Spleen (tissue), 11 donors: ENCODE measurements at regions not wholly inside any gene's neighbourhood (a gene's known extent, or its start where the extent isn't known, plus 50 kb on each side); places are given as distances from the start of the nearest gene placed in this dataset.

Experiments
- DNase-seq: peaks from one replicate; pipeline ENCODE4 v3.0.0-alpha.2; 2020
- H3K27ac ChIP-seq, 8 donors: fragments of 200-600 bp; sonication (generic) in 7 of 8; 1 replicate in 4 of 8; 2 replicates in 4 of 8; pipeline versions ENCODE4 v1.5.0 to v1.8.0; 2016 to 2021; ENCODE audit warnings: inconsistent platforms in 4 of 8, mild to moderate bottlenecking in 4 of 8, moderate library complexity in 1 of 8
- H3K27me3 ChIP-seq, 7 donors: fragments of 200-600 bp; sonication (generic) in 6 of 7; replicated peaks in 1 of 7; 1 replicate in 4 of 7; 2 replicates in 3 of 7; pipeline versions ENCODE4 v1.5.0 to v1.8.0; 2016 to 2021; ENCODE audit warnings: inconsistent platforms in 3 of 7, mild to moderate bottlenecking in 1 of 7
- H3K36me3 ChIP-seq, 6 donors: fragments of 200-600 bp; sonication (generic) in 5 of 6; 1 replicate in 4 of 6; 2 replicates in 2 of 6; pipeline versions ENCODE4 v1.5.0 to v1.8.0; 2016 to 2021; ENCODE audit warnings: inconsistent platforms in 2 of 6
- H3K4me1 ChIP-seq, 6 donors: fragments of 200-600 bp; sonication (generic) in 5 of 6; 1 replicate in 3 of 6; 2 replicates in 3 of 6; pipeline versions ENCODE4 v1.5.0 to v1.8.0; 2016 to 2021; ENCODE audit warnings: inconsistent platforms in 3 of 6
- H3K4me3 ChIP-seq, 8 donors: fragments of 200-600 bp; sonication (generic) in 7 of 8; 1 replicate in 4 of 8; 2 replicates in 4 of 8; pipeline versions ENCODE4 v1.5.0 to v1.8.0; 2016 to 2021; ENCODE audit warnings: inconsistent platforms in 4 of 8, mild to moderate bottlenecking in 4 of 8, moderate library complexity in 2 of 8
- H3K9me3 ChIP-seq, 8 donors: fragments of 200-600 bp; sonication (generic) in 7 of 8; 1 replicate in 4 of 8; 2 replicates in 4 of 8; pipeline versions ENCODE4 v1.5.0 to v1.8.0; 2016 to 2021; ENCODE audit warnings: inconsistent platforms in 4 of 8
- POLR2A ChIP-seq, 3 donors: fragments of 450-650 bp; IDR thresholded peaks; one replicate each; pipeline ENCODE4 v1.5.1; 2017; ENCODE audit warnings: antibody characterized with exemption in 3 of 3, mild to moderate bottlenecking in 1 of 3
- POLR2AphosphoS5 ChIP-seq, 3 donors: sonication (generic); formaldehyde crosslinking; IDR thresholded peaks; one replicate each; pipeline ENCODE4 v1.5.1; 2017; ENCODE audit warnings: antibody characterized with exemption in 3 of 3
- WGBS, 5 donors: extraction: QIAGEN DNeasy Blood & Tissue Kit in 3 of 5; methylation state at CpG; one replicate each; pipeline versions ENCODE4 v1.1.5 to v1.1.7; 2013 to 2018; 5-methylcytosine and 5-hydroxymethylcytosine counted together
- intact Hi-C: fragments of 100-400 bp; cut with DNase I; formaldehyde crosslinking; loops from one replicate; pipeline ENCODE4 v1.15.0; 2023; ENCODE audit warnings: low total_unique reads
- TF ChIP-seq, protein P1 (sequence below), 11 experiments: fragments of 200-600 bp in 7 of 11; fragments of 450-650 bp in 4 of 11; sonication (generic) in 4 of 11; IDR thresholded peaks in 8 of 11; conservative IDR thresholded peaks in 3 of 11; 1 replicate in 7 of 11; 2 replicates in 4 of 11; pipeline versions ENCODE4 v1.4.0 to v1.8.0; 2016 to 2021; ENCODE audit warnings: antibody characterized with exemption in 11 of 11, inconsistent platforms in 4 of 11, mild to moderate bottlenecking in 1 of 11
- donor health status: healthy with polysubstance abuse.
- donor health status: DM: no; HTN: no; CAD: no; lungs with moderate emphysema.
- donor health status: DM: no; HTN: no; CAD: no.
- donor health status: Bipolar disorder and iron deficiency.
- donor health status: healthy.
- donor health status: DM: no; HTN: no; CAD: no.
- donor health status: DM: yes; HTN: yes; CAD: no.

DNA sequence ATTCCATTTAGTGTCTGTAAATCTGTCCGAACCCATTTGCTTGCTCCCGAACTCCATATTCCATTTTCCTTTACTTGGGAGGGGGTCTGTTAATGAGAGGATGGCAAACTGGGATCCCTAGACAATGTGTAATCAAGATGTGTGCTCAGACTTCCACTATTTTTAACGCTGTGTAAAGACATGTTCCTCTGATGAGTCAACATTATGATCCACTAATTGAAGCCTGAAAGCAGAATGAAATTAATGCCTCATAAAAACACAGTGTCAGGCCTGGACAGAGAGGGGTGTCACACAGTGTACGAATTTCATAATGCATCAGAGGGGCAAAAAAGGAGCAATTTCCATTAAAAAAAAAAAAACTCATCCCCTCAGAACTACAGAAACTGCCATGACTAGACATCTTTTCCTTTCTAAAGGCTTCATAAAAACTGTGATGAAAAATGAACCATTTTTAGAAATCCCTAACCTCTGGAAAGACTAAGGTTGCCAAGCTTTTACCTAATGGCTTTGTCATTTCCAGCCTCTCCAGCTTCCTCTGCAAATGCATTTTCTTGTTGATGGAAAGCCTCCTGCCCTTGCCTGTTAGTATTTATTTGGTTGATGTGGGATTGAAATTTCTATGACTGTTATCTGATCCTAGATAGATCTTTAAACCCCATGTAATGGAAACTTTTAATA, 209.2 kb upstream of the DCC start:
- H3K27me3 ChIP-seq, result no peaks in the 10 kb centered on the region
- H3K4me3 ChIP-seq, result no peak overlapping the region
- no peak for DNase-seq
- 72 to 87% (median 76%) methylated on average over 4 of the region's 4 CpGs for WGBS, 5 donors
- H3K9me3 ChIP-seq, result peaks cover 0 to 27% (median 6%) of the 10 kb centered on the region in 8 donors
- no peaks in the 10 kb centered on the region for H3K36me3 ChIP-seq
- TF ChIP-seq POLR2A (IDR thresholded peaks at IDR 0.05) (no peak), POLR2AphosphoS5 (IDR thresholded peaks at IDR 0.05) (no peak)
- TF ChIP-seq, protein P1, sequence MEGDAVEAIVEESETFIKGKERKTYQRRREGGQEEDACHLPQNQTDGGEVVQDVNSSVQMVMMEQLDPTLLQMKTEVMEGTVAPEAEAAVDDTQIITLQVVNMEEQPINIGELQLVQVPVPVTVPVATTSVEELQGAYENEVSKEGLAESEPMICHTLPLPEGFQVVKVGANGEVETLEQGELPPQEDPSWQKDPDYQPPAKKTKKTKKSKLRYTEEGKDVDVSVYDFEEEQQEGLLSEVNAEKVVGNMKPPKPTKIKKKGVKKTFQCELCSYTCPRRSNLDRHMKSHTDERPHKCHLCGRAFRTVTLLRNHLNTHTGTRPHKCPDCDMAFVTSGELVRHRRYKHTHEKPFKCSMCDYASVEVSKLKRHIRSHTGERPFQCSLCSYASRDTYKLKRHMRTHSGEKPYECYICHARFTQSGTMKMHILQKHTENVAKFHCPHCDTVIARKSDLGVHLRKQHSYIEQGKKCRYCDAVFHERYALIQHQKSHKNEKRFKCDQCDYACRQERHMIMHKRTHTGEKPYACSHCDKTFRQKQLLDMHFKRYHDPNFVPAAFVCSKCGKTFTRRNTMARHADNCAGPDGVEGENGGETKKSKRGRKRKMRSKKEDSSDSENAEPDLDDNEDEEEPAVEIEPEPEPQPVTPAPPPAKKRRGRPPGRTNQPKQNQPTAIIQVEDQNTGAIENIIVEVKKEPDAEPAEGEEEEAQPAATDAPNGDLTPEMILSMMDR (IDR thresholded peaks at IDR 0.05 in 8 of 11, conservative IDR thresholded peaks at IDR 0.05 in 3 of 11), result no peak
- intact Hi-C loops, result no loop called here
- H3K4me1 ChIP-seq, result no peaks in the 10 kb centered on the region
- no peak overlapping the region for H3K27ac ChIP-seq

DNA sequence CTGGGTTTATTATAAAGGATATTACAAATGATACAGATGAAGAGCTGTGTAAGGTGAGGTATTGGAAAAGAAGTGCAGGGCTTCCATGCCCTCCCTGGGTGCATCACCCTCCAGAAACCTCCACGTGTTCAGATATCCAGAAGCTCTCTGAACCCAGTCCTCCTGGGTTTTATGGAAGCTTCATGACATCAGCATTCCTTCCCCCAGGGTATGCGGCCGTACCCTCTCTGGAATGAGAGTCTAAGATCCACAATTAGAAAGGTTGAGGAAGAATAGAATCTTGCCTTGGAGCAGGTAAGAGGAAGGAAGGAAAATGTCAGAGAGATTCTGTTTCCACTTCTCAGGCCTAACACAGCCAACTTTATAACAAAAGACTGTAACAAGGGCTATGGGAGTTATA, 208.2 kb upstream of the DCC start:
- intact Hi-C loops, result no loop called here
- Histone ChIP-seq H3K9me3 (peaks cover 0 to 31% (median 15%) of the 10 kb centered on the region in 8 donors), H3K4me3 (no peak overlapping the region), H3K27me3 (no peaks in the 10 kb centered on the region), H3K36me3 (no peaks in the 10 kb centered on the region), H3K4me1 (no peaks in the 10 kb centered on the region), H3K27ac (no peak overlapping the region)
- WGBS, 5 donors, result 71 to 87% (median 78%) methylated on average over 3 of the region's 3 CpGs
- TF ChIP-seq POLR2A (IDR thresholded peaks at IDR 0.05) (no peak), POLR2AphosphoS5 (IDR thresholded peaks at IDR 0.05) (no peak)
- TF ChIP-seq, protein P1 (IDR thresholded peaks at IDR 0.05 in 8 of 11, conservative IDR thresholded peaks at IDR 0.05 in 3 of 11), result no peak
- no peak for DNase-seq

GRCh38 chr18:52136532-52136931, 203.5 kb upstream of the DCC start:
- Histone ChIP-seq H3K4me1 (no peaks in the 10 kb centered on the region), H3K27me3 (no peaks in the 10 kb centered on the region), H3K27ac (no peak overlapping the region), H3K4me3 (no peak overlapping the region), H3K36me3 (no peaks in the 10 kb centered on the region), H3K9me3 (peaks cover 0 to 53% (median 23%) of the 10 kb centered on the region in 8 donors)
- DNase-seq, result no peak
- TF ChIP-seq POLR2A (IDR thresholded peaks at IDR 0.05), result no peak
- no peak for TF ChIP-seq POLR2AphosphoS5 (IDR thresholded peaks at IDR 0.05)
- TF ChIP-seq, protein P1 (IDR thresholded peaks at IDR 0.05 in 8 of 11, conservative IDR thresholded peaks at IDR 0.05 in 3 of 11), result no peak
- intact Hi-C loops, result no loop called here

DNA sequence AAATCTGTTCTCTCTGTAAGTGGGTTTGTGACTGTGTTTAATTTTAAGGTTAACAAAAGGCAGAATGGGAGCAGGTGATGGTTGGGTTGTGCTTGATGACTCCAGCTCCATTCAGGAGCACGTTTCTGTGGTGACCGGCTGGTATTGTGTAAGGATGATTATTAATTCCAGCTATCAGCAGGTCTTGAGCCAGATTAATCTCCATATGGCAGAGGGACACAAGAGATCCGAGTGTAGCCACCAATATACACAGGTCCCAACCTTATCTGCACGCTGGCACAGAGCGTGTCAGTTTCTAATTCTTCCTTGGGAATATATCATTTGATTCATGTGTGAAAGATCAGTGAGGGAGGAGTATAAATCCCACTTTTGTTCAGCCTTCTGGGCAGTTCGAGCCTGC, 199.0 kb upstream of the DCC start:
- Histone ChIP-seq H3K9me3 (peaks cover 0 to 45% (median 24%) of the 10 kb centered on the region in 8 donors), H3K36me3 (no peaks in the 10 kb centered on the region), H3K4me1 (no peaks in the 10 kb centered on the region), H3K4me3 (no peak overlapping the region), H3K27me3 (no peaks in the 10 kb centered on the region), H3K27ac (no peak overlapping the region)
- no peak for DNase-seq
- no peak for TF ChIP-seq POLR2A (IDR thresholded peaks at IDR 0.05)
- WGBS, 5 donors, result 76 to 88% (median 80%) methylated on average over 6 of the region's 6 CpGs
- intact Hi-C loops, result no loop called here
